Loucy (cell line): ENCODE measurements at regions not wholly inside any gene's neighbourhood (a gene's known extent, or its start where the extent isn't known, plus 50 kb on each side); places are given as distances from the start of the nearest gene placed in this dataset.

Experiments
- H2AFZ ChIP-seq: fragments of 200-600 bp; sonication (generic); 2 replicates; pipeline ENCODE4 v1.6.0; 2016; ENCODE audit warnings: antibody characterized with exemption, mild to moderate bottlenecking, low read length, moderate library complexity
- H3F3A ChIP-seq: fragments of 200-600 bp; 2 replicates; pipeline ENCODE4 v1.6.0; 2016; ENCODE audit warnings: antibody characterized with exemption, low read depth, mild to moderate bottlenecking
- H3K27me3 ChIP-seq: fragments of 200-600 bp; sonication (generic); 2 replicates; pipeline ENCODE4 v1.6.1; 2014; ENCODE audit warnings: low read length, mild to moderate bottlenecking; ENCODE audit not compliant: insufficient read depth, poor library complexity, severe bottlenecking
- H3K36me3 ChIP-seq: fragments of 200-600 bp; sonication (generic); 2 replicates; pipeline ENCODE4 v1.6.1; 2016; ENCODE audit warnings: low read length; ENCODE audit not compliant: insufficient read depth
- H3K4me1 ChIP-seq: fragments of 200-600 bp; sonication (generic); 2 replicates; pipeline ENCODE4 v1.5.1; 2014; ENCODE audit warnings: low read length, mild to moderate bottlenecking; ENCODE audit not compliant: insufficient read depth, poor library complexity, severe bottlenecking
- H3K4me2 ChIP-seq: fragments of 200-600 bp; sonication (generic); 2 replicates; pipeline ENCODE4 v1.6.0; 2014; ENCODE audit warnings: antibody characterized with exemption, low read length, low read depth, mild to moderate bottlenecking; ENCODE audit not compliant: poor library complexity, severe bottlenecking
- H3K4me3 ChIP-seq: fragments of 200-600 bp; sonication (generic); 2 replicates; pipeline ENCODE4 v1.5.1; 2014; ENCODE audit warnings: low read length, mild to moderate bottlenecking, mixed read lengths; ENCODE audit not compliant: poor library complexity, severe bottlenecking
- H3K79me2 ChIP-seq: fragments of 200-600 bp; sonication (generic); 2 replicates; pipeline ENCODE4 v1.6.1; 2014; ENCODE audit warnings: low read length; ENCODE audit not compliant: insufficient read depth
- H3K9ac ChIP-seq: fragments of 200-600 bp; sonication (generic); 2 replicates; pipeline ENCODE4 v1.6.0; 2014; ENCODE audit warnings: mild to moderate bottlenecking, low read depth, low read length, moderate library complexity; ENCODE audit not compliant: poor library complexity, severe bottlenecking
- H3K9me2 ChIP-seq: fragments of 200-600 bp; sonication (generic); replicated peaks from 2 replicates; pipeline ENCODE4 v1.6.1; 2016; ENCODE audit warnings: low read depth, low read length, mixed read lengths
- H3K9me3 ChIP-seq: fragments of 200-600 bp; sonication (generic); 2 replicates; pipeline ENCODE4 v1.6.1; 2014; ENCODE audit warnings: mild to moderate bottlenecking, antibody characterized with exemption, low read length, low read depth; ENCODE audit not compliant: insufficient read depth
- H4K20me1 ChIP-seq: fragments of 200-600 bp; sonication (generic); 2 replicates; pipeline ENCODE4 v1.6.0; 2014; ENCODE audit warnings: antibody characterized with exemption, low read length, mild to moderate bottlenecking; ENCODE audit not compliant: insufficient read depth, poor library complexity, severe bottlenecking
- CTCF ChIP-seq: fragments of 200-600 bp; sonication (generic); conservative IDR thresholded peaks from 2 replicates; pipeline ENCODE4 v1.5.1; 2014; ENCODE audit warnings: mild to moderate bottlenecking, antibody characterized with exemption, low read length
- EZH2phosphoT487 ChIP-seq: fragments of 200-600 bp; IDR thresholded peaks from 2 replicates; pipeline ENCODE4 v1.6.1; 2018; ENCODE audit warnings: antibody characterized with exemption, mild to moderate bottlenecking, moderate library complexity, borderline replicate concordance

- no peak overlapping the region for H3K4me3 ChIP-seq
- H3K9me3 ChIP-seq: no peaks in the 10 kb centered on the region
- no peaks in the 10 kb centered on the region for H3K9me2 ChIP-seq
- no peaks in the 10 kb centered on the region for H4K20me1 ChIP-seq
- no peak overlapping the region for H3K9ac ChIP-seq
- no peaks in the 10 kb centered on the region for H3K79me2 ChIP-seq
- no peaks in the 10 kb centered on the region for H3K36me3 ChIP-seq
- H3K27me3 ChIP-seq: no peaks in the 10 kb centered on the region
- H3F3A ChIP-seq: no peaks in the 10 kb centered on the region
- no peak overlapping the region for H3K4me2 ChIP-seq
- no peak overlapping the region for H2AFZ ChIP-seq
- H3K4me1 ChIP-seq: no peaks in the 10 kb centered on the region
- no peak for TF ChIP-seq CTCF
- TF ChIP-seq EZH2phosphoT487: no peak
Observed at GRCh38 chr3:65231544-65231943, 543.7 kb upstream of the ADAMTS9 start.

GRCh38 chr3:65230261-65231139, 542.7 kb upstream of the ADAMTS9 start:
- Histone ChIP-seq H3K9me3 (no peaks in the 10 kb centered on the region), H4K20me1 (no peaks in the 10 kb centered on the region), H3K36me3 (no peaks in the 10 kb centered on the region), H3K4me1 (no peaks in the 10 kb centered on the region), H3K4me2 (no peak overlapping the region), H3K27me3 (no peaks in the 10 kb centered on the region), H3K9me2 (no peaks in the 10 kb centered on the region), H3K79me2 (no peaks in the 10 kb centered on the region), H3K4me3 (no peak overlapping the region), H2AFZ (no peak overlapping the region), H3F3A (no peaks in the 10 kb centered on the region), H3K9ac (no peak overlapping the region)
- TF ChIP-seq CTCF (no peak), EZH2phosphoT487 (no peak)

- Histone ChIP-seq H3K9me2 (no peaks in the 10 kb centered on the region), H2AFZ (no peak overlapping the region), H4K20me1 (no peaks in the 10 kb centered on the region), H3K36me3 (no peaks in the 10 kb centered on the region), H3K4me3 (no peak overlapping the region), H3K79me2 (no peaks in the 10 kb centered on the region), H3K9ac (no peak overlapping the region), H3K4me2 (no peak overlapping the region), H3F3A (no peaks in the 10 kb centered on the region), H3K27me3 (no peaks in the 10 kb centered on the region), H3K4me1 (no peaks in the 10 kb centered on the region), H3K9me3 (no peaks in the 10 kb centered on the region)
- no peak for TF ChIP-seq CTCF
- TF ChIP-seq EZH2phosphoT487: no peak
Observed at GRCh38 chr3:65226287-65226686, 538.5 kb upstream of the ADAMTS9 start.
